NB4 (cell line): ENCODE measurements at regions not wholly inside any gene's neighbourhood (a gene's known extent, or its start where the extent isn't known, plus 50 kb on each side); places are given as distances from the start of the nearest gene placed in this dataset.

Experiments
- POLR2A ChIP-seq: IDR thresholded peaks from 2 replicates; pipeline ENCODE4 v1.6.1; 2011; ENCODE audit warnings: mild to moderate bottlenecking; ENCODE audit not compliant: insufficient read length; ENCODE audit errors: extremely low read depth
- TF ChIP-seq, protein P1 (sequence below): IDR thresholded peaks from one replicate; pipeline ENCODE4 v1.5.1; 2012; ENCODE audit warnings: low read depth, low read length

GRCh38 chr6:28794175-28795002 lies 129.4 kb downstream of the TRIM27 start:
- TF ChIP-seq, protein P1, sequence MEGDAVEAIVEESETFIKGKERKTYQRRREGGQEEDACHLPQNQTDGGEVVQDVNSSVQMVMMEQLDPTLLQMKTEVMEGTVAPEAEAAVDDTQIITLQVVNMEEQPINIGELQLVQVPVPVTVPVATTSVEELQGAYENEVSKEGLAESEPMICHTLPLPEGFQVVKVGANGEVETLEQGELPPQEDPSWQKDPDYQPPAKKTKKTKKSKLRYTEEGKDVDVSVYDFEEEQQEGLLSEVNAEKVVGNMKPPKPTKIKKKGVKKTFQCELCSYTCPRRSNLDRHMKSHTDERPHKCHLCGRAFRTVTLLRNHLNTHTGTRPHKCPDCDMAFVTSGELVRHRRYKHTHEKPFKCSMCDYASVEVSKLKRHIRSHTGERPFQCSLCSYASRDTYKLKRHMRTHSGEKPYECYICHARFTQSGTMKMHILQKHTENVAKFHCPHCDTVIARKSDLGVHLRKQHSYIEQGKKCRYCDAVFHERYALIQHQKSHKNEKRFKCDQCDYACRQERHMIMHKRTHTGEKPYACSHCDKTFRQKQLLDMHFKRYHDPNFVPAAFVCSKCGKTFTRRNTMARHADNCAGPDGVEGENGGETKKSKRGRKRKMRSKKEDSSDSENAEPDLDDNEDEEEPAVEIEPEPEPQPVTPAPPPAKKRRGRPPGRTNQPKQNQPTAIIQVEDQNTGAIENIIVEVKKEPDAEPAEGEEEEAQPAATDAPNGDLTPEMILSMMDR = no peak
- no peak for TF ChIP-seq POLR2A
